ENCODE measurements at regions not wholly inside any gene's neighbourhood (a gene's known extent, or its start where the extent isn't known, plus 50 kb on each side); places are given as distances from the start of the nearest gene placed in this dataset.

DNA sequence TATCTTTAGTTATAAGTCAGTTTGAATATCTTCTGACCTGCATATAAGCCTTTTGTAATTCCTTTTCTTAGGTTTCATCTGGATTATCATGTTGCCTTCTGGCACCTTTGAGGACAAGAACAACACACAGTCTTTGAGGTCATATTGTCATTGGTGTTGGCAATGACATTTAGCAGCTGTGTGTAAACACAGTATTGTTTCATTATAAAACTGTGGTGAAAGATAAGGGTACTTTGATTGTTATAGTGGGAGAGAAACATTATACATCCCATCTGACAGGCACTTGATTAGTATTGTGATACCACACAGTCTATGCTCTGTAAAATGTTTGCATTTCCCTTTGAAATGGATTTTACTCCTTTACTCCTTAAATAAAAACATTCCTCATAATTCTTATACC is 313.5 kb downstream of the RPRM start:
- TF ChIP-seq, protein P1, sequence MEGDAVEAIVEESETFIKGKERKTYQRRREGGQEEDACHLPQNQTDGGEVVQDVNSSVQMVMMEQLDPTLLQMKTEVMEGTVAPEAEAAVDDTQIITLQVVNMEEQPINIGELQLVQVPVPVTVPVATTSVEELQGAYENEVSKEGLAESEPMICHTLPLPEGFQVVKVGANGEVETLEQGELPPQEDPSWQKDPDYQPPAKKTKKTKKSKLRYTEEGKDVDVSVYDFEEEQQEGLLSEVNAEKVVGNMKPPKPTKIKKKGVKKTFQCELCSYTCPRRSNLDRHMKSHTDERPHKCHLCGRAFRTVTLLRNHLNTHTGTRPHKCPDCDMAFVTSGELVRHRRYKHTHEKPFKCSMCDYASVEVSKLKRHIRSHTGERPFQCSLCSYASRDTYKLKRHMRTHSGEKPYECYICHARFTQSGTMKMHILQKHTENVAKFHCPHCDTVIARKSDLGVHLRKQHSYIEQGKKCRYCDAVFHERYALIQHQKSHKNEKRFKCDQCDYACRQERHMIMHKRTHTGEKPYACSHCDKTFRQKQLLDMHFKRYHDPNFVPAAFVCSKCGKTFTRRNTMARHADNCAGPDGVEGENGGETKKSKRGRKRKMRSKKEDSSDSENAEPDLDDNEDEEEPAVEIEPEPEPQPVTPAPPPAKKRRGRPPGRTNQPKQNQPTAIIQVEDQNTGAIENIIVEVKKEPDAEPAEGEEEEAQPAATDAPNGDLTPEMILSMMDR (IDR thresholded peaks at IDR 0.05; ENCODE audit: extremely low read depth, missing control alignments) = no peak
- DNase-seq (ENCODE audit: low spot score) = no peak

DNA sequence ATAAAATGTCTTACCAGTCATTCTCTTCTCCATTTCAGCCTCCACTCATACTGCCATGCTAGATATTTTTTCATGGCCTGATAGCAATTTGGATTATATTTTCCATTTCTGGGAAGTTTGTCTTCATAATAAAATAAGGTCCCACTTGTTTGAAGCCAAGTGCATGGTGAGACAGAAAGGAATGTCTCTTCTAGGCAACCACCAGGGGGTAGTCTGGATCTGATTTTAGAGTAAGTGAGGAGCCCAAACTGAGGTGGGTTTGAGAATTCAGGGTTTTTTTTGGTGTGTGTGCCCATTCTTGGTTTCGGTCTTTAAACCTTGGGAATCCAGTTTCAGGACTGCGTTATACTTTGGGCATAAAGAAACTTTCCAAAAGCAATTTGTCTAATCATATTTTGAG is 315.5 kb downstream of the RPRM start:
- TF ChIP-seq, protein P1 (IDR thresholded peaks at IDR 0.05; ENCODE audit: extremely low read depth, missing control alignments) = peak; percentile 17
- peak; percentile 5 for DNase-seq (ENCODE audit: low spot score)

DNA sequence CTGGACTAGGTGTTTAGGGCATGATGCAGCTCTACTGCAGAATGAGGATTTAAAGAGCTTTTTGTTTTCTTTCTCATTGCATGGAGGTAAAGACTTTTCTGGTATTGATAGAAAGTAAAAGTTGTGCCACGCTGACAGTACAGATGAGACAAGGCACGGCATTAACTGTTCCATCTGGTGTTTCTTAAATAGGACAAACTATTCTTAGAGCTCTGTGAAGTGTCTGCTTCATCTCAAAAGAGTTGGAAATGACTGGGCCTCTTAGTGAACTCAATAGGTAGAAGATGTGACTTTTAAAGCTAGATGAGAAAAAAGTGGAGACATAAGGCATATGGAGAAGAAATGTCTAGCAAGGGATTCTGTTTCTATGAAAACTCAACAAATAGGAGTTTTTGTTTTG is 321.8 kb downstream of the RPRM start:
- no peak for DNase-seq (ENCODE audit: low spot score)

DNA sequence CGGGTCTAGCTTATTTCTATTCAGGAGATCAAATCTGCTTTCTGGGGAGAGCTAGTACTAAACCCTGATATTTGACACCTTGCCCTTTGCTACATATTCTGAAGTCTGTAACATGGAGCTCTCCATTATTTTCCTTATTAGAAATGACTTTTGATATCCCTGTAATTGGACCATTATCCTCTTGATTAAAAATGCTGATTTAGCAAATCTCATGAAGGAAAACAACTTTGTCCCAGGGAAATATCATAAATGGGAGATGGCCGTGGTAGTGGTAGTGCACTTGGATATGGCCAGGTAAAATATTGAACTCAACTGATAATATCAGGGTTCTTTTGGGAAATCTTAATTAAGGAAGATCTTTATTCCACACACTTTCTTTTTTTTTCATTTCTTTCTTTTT is 326.5 kb downstream of the RPRM start:
- DNase-seq (ENCODE audit: low spot score) = no peak
- TF ChIP-seq, protein P1 (IDR thresholded peaks at IDR 0.05; ENCODE audit: extremely low read depth, missing control alignments) = no peak

More for the DNA sequence above, 321.8 kb downstream of the RPRM start:
- TF ChIP-seq, protein P1 (IDR thresholded peaks at IDR 0.05; ENCODE audit: extremely low read depth, missing control alignments) = no peak

DNA sequence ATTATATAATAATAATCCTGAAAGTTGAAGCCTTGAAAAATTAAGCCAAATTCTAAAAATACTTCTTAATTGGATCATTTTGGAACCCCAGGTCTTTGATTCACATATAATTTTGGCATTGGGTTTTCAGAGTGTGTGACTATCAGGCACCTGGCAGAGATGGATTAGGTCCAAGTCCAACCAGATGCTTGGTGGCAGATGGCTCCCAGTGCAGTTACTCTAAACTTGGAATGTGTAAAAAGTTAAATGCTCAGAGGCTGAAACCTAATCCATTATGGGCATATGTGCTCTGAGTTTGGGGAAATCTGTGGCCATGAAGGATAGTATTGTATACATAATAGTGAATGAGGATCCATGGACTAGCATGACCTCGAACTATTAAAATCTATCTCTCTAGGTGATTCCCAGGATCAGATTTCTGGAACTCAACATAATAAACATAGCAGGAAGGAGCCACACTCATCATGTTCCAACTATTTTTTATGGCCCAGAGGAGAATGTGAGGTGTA is 333.0 kb downstream of the RPRM start:
- DNase-seq (ENCODE audit: low spot score) = no peak
- TF ChIP-seq, protein P1 (IDR thresholded peaks at IDR 0.05; ENCODE audit: extremely low read depth, missing control alignments) = no peak

DNA sequence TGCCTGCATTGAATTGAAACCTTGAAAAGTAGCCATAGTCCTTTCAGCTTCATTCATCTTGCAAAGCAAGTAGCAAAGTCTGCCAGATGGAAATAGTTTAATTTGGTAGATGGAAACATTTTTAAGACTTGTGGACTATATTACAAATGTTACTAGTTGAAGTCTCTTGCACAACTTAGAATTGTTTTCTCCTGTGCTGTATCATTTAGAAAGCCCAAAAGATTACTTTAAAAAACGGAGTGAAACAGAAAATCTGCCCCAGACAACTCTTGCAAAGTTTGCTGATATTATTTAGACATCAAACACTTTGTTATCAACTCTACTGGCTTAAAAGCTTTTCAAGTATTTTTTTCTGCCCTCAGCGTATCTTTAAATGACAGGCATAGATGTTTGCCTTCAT is 335.0 kb downstream of the RPRM start:
- no peak for DNase-seq (ENCODE audit: low spot score)
- TF ChIP-seq, protein P1 (IDR thresholded peaks at IDR 0.05; ENCODE audit: extremely low read depth, missing control alignments) = no peak

DNA sequence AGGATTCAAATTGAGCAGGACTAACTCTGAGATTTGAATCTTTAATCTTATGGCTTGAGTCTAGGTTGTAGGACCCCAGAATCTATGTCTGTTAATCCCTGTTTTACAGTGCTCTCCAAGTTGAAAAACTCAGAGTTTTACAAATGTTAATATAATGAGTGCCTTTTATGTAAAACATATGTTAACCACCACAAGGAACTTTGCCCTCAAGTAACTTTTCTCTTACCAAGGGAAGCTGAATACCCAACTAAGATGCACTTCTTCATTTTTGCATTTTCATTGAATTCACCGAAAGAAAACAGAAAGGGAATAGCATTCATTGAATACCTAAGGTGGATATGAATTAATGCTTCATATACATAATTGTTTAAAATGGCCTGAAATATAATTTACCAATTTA is 338.1 kb downstream of the RPRM start:
- DNase-seq (ENCODE audit: low spot score) = no peak
- TF ChIP-seq, protein P1 (IDR thresholded peaks at IDR 0.05; ENCODE audit: extremely low read depth, missing control alignments) = no peak
